PC-3 (cell line): ENCODE measurements at regions not wholly inside any gene's neighbourhood (a gene's known extent, or its start where the extent isn't known, plus 50 kb on each side); places are given as distances from the start of the nearest gene placed in this dataset.
A peak's percentile ranks its signal among the peaks of the same experiment; 100 is the strongest.

ENCODE experiments used
- ATAC-seq: fragments of 200-7000 bp; cut with Tn5 transposase; 2 replicates; pipeline ENCODE4 v1.9.1; 2020; ENCODE audit warnings: mild to moderate bottlenecking, moderate library complexity
- BruUV-seq: library from RNA; stranded (reverse); fragments of 400-500 nt; replicated peaks from 2 replicates; lab custom pipeline; 2021; lab: Mats Ljungman, UMichigan
- CTCF ChIA-PET: fragments of 300-600 bp; sonication (Branson Sonifier 250); formaldehyde crosslinking; loops from one replicate; lab custom pipeline; 2022; ENCODE audit warnings: antibody characterized with exemption; lab: Charles Lee
- POLR2A ChIA-PET: fragments of 300-600 bp; sonication (Branson Sonifier 250); formaldehyde crosslinking; loops from one replicate; lab custom pipeline; 2022; ENCODE audit warnings: antibody characterized with exemption; ENCODE audit not compliant: unreplicated experiment; lab: Charles Lee
- DNase-seq: peaks from one replicate; pipeline ENCODE4 v3.0.0-alpha.2; 2015
- H2AFZ ChIP-seq: fragments of 300-600 bp; sonication (generic); 2 replicates; pipeline ENCODE4 v1.6.0; 2016; ENCODE audit warnings: antibody characterized with exemption, low read length
- H3F3A ChIP-seq: fragments of 300-600 bp; sonication (generic); one replicate; pipeline ENCODE4 v1.6.0; 2017; ENCODE audit warnings: antibody characterized with exemption, low read length, control low read depth, mild to moderate bottlenecking; ENCODE audit not compliant: unreplicated experiment
- H3K27ac ChIP-seq: fragments of 300-600 bp; sonication (generic); 2 replicates; pipeline ENCODE4 v1.5.1; 2016; ENCODE audit warnings: mild to moderate bottlenecking, low read length
- H3K27me3 ChIP-seq: fragments of 300-600 bp; sonication (generic); 2 replicates; pipeline ENCODE4 v1.6.1; 2016; ENCODE audit warnings: low read length, mixed read lengths
- H3K36me3 ChIP-seq: fragments of 300-600 bp; sonication (generic); 2 replicates; pipeline ENCODE4 v1.6.1; 2016; ENCODE audit warnings: low read depth, mixed run types, low read length, mixed read lengths
- H3K4me1 ChIP-seq: fragments of 300-600 bp; sonication (generic); 2 replicates; pipeline ENCODE4 v1.5.1; 2016; ENCODE audit warnings: low read length; ENCODE audit not compliant: insufficient read depth
- H3K4me2 ChIP-seq: fragments of 300-600 bp; sonication (generic); 2 replicates; pipeline ENCODE4 v1.6.0; 2016; ENCODE audit warnings: low read length
- H3K4me3 ChIP-seq: fragments of 300-600 bp; sonication (generic); 2 replicates; pipeline ENCODE4 v1.5.1; 2016; ENCODE audit warnings: mild to moderate bottlenecking, low read length, mixed read lengths
- H3K79me2 ChIP-seq: fragments of 300-600 bp; sonication (generic); 2 replicates; pipeline ENCODE4 v1.6.1; 2017; ENCODE audit warnings: low read length, mixed read lengths
- H3K9ac ChIP-seq: fragments of 300-600 bp; sonication (generic); 2 replicates; pipeline ENCODE4 v1.6.0; 2016; ENCODE audit warnings: mild to moderate bottlenecking, low read length
- H3K9me2 ChIP-seq: fragments of 300-600 bp; sonication (generic); replicated peaks from 2 replicates; pipeline ENCODE4 v1.6.1; 2016; ENCODE audit warnings: mixed run types, low read length, mixed read lengths
- H3K9me3 ChIP-seq: fragments of 300-600 bp; sonication (generic); 2 replicates; pipeline ENCODE4 v1.6.1; 2016; ENCODE audit warnings: low read length, mixed read lengths
- H4K20me1 ChIP-seq: fragments of 300-600 bp; sonication (generic); 2 replicates; pipeline ENCODE4 v1.6.1; 2016; ENCODE audit warnings: low read length, mixed read lengths
- EZH2 ChIP-seq: fragments of 300-600 bp; sonication (generic); IDR thresholded peaks from one replicate; pipeline ENCODE4 v1.6.1; 2017; ENCODE audit warnings: antibody characterized with exemption, mild to moderate bottlenecking, low read length; ENCODE audit not compliant: unreplicated experiment
- EZH2phosphoT487 ChIP-seq: fragments of 300-600 bp; sonication (generic); IDR thresholded peaks from 2 replicates; pipeline ENCODE4 v1.6.1; 2018; ENCODE audit warnings: mild to moderate bottlenecking, antibody characterized with exemption, low read length, borderline replicate concordance
- intact Hi-C: fragments of 100-400 bp; cut with micrococcal nuclease; formaldehyde crosslinking; loops from 2 replicates; pipeline ENCODE4 v1.9.0; 2023
- TF ChIP-seq, protein P1 (sequence below): fragments of 300-600 bp; sonication (generic); conservative IDR thresholded peaks from 2 replicates; pipeline ENCODE4 v1.5.1; 2017; ENCODE audit warnings: antibody characterized with exemption, low read depth, mild to moderate bottlenecking, low read length

GRCh38 chr1:238073991-238074390 is 183.3 kb upstream of the ZP4 start:
- H3F3A ChIP-seq = no peaks in the 10 kb centered on the region
- no peak overlapping the region for H3K4me2 ChIP-seq
- no TSS peak for BruUV-seq
- no peak overlapping the region for H3K27ac ChIP-seq
- H3K9me3 ChIP-seq = no peaks in the 10 kb centered on the region
- ATAC-seq (no peak), DNase-seq (no peak)
- no peak overlapping the region for H2AFZ ChIP-seq
- no peak overlapping the region for H3K9ac ChIP-seq
- H3K9me2 ChIP-seq = no peaks in the 10 kb centered on the region
- CTCF ChIA-PET = no interaction called here
- POLR2A ChIA-PET = no interaction called here
- no peaks in the 10 kb centered on the region for H3K79me2 ChIP-seq
- no peaks in the 10 kb centered on the region for H3K27me3 ChIP-seq
- H3K4me3 ChIP-seq = no peak overlapping the region
- no peaks in the 10 kb centered on the region for H3K36me3 ChIP-seq
- TF ChIP-seq, protein P1, sequence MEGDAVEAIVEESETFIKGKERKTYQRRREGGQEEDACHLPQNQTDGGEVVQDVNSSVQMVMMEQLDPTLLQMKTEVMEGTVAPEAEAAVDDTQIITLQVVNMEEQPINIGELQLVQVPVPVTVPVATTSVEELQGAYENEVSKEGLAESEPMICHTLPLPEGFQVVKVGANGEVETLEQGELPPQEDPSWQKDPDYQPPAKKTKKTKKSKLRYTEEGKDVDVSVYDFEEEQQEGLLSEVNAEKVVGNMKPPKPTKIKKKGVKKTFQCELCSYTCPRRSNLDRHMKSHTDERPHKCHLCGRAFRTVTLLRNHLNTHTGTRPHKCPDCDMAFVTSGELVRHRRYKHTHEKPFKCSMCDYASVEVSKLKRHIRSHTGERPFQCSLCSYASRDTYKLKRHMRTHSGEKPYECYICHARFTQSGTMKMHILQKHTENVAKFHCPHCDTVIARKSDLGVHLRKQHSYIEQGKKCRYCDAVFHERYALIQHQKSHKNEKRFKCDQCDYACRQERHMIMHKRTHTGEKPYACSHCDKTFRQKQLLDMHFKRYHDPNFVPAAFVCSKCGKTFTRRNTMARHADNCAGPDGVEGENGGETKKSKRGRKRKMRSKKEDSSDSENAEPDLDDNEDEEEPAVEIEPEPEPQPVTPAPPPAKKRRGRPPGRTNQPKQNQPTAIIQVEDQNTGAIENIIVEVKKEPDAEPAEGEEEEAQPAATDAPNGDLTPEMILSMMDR = no peak
- no peak for TF ChIP-seq EZH2phosphoT487
- TF ChIP-seq EZH2 = no peak
- intact Hi-C loops = no loop called here
- H4K20me1 ChIP-seq = no peaks in the 10 kb centered on the region
- no peaks in the 10 kb centered on the region for H3K4me1 ChIP-seq

GRCh38 chr1:238071061-238071460 is 180.3 kb upstream of the ZP4 start:
- ATAC-seq (no peak), DNase-seq (no peak)
- intact Hi-C loops = no loop called here
- H3F3A ChIP-seq = no peaks in the 10 kb centered on the region
- ChIA-PET POLR2A (no interaction called here), CTCF (no interaction called here)
- H4K20me1 ChIP-seq = no peaks in the 10 kb centered on the region
- H3K9ac ChIP-seq = no peak overlapping the region
- H3K9me2 ChIP-seq = no peaks in the 10 kb centered on the region
- TF ChIP-seq, protein P1 = no peak
- no peak for TF ChIP-seq EZH2phosphoT487
- no peak for TF ChIP-seq EZH2
- no peak overlapping the region for H3K4me2 ChIP-seq
- no peak overlapping the region for H3K4me3 ChIP-seq
- no peaks in the 10 kb centered on the region for H3K9me3 ChIP-seq
- no peaks in the 10 kb centered on the region for H3K27me3 ChIP-seq
- H3K4me1 ChIP-seq = no peaks in the 10 kb centered on the region
- no peak overlapping the region for H3K27ac ChIP-seq
- no peaks in the 10 kb centered on the region for H3K79me2 ChIP-seq
- H3K36me3 ChIP-seq = no peaks in the 10 kb centered on the region
- no peak overlapping the region for H2AFZ ChIP-seq
- no TSS peak for BruUV-seq

DNA sequence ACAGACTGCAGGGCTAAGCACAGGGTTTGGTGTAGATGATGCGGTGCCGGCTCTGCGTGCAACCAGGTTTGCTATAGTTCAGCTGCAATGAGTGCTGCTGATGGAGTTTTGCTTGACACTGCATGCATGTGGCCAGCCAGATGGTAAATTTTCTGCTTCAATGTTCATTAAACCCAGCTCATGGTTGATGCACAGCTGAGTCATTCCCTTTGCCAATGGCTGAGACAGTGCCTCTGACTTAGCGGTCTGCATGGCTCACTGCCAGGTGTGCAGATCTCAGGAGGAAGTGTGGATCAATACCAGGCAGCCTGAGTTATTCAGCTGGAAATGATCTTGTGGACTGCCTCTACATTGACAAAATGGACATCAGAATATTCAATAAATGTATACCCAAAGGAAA is 172.7 kb upstream of the ZP4 start:
- no peaks in the 10 kb centered on the region for H4K20me1 ChIP-seq
- no peaks in the 10 kb centered on the region for H3K27me3 ChIP-seq
- H3F3A ChIP-seq = peaks cover 4% of the 10 kb centered on the region
- H3K9me3 ChIP-seq = no peaks in the 10 kb centered on the region
- ATAC-seq = peak; percentile 72
- H3K9me2 ChIP-seq = no peaks in the 10 kb centered on the region
- peaks cover 38% of the 10 kb centered on the region for H3K4me1 ChIP-seq
- TF ChIP-seq, protein P1 = no peak
- CTCF ChIA-PET = no interaction called here
- H3K36me3 ChIP-seq = no peaks in the 10 kb centered on the region
- POLR2A ChIA-PET = no interaction called here
- peak; percentile 90 for DNase-seq
- no peaks in the 10 kb centered on the region for H3K79me2 ChIP-seq
- peak overlapping the region; percentile 53 for H3K9ac ChIP-seq
- no TSS peak for BruUV-seq
- no peak overlapping the region for H3K4me3 ChIP-seq
- peak overlapping the region; percentile 95 for H3K27ac ChIP-seq
- intact Hi-C loops = no loop called here
- peak overlapping the region; percentile 84 for H3K4me2 ChIP-seq
- H2AFZ ChIP-seq = 0 out of 2 replicates have a peak overlapping the region, but pooled peaks have one; percentile 25
